Left ventricle myocardium inferior (tissue), 1 donor: ENCODE measurements at regions not wholly inside any gene's neighbourhood (a gene's known extent, or its start where the extent isn't known, plus 50 kb on each side); places are given as distances from the start of the nearest gene placed in this dataset.

Source experiments
- DNase-seq: peaks from one replicate; pipeline ENCODE4 v3.0.0-alpha.2; 2020
- H3K27ac ChIP-seq: fragments of 200-600 bp; replicated peaks from 2 replicates; pipeline ENCODE4 v1.8.0; 2021
- H3K27me3 ChIP-seq: fragments of 200-600 bp; 2 replicates; pipeline ENCODE4 v1.8.0; 2021; ENCODE audit warnings: low read depth
- H3K36me3 ChIP-seq: fragments of 200-600 bp; 2 replicates; pipeline ENCODE4 v1.8.0; 2021
- H3K4me1 ChIP-seq: fragments of 200-600 bp; 2 replicates; pipeline ENCODE4 v1.8.0; 2021
- H3K4me3 ChIP-seq: fragments of 200-600 bp; 2 replicates; pipeline ENCODE4 v1.8.0; 2021; ENCODE audit warnings: mild to moderate bottlenecking, moderate library complexity
- H3K9me3 ChIP-seq: fragments of 200-600 bp; replicated peaks from 2 replicates; pipeline ENCODE4 v1.8.0; 2021
- CTCF ChIP-seq: fragments of 200-600 bp; IDR thresholded peaks from 2 replicates; pipeline ENCODE4 v1.8.0; 2021; ENCODE audit warnings: antibody characterized with exemption, mild to moderate bottlenecking, borderline replicate concordance
- intact Hi-C: fragments of 100-400 bp; cut with micrococcal nuclease; formaldehyde crosslinking; loops from one replicate; pipeline ENCODE4 v1.11.0; 2022
- donor health status: DM: no; HTN: yes; CAD: no; lungs with severe emphysema.

DNA sequence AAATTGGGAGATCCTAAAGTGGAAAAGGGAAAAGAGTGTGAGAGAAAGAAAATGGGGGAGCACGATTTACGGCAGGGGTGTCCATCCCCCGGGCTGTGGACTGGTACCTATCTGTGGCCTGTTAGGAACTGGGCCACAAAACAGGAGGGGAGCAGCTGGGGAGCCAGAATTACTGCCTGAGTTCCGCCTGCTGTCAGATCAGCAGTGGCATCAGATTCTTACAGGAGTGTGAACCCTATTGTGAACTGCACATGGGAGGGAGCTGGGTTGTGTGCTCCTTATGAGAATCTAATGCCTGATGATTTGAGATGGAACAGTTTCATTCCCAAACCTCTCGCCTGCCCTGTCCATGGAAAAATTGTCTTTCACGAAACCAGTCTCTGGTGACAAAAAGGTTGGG is 108.3 kb upstream of the ADAMTSL1 start:
- DNase-seq: no peak
- Histone ChIP-seq H3K27ac (no peak overlapping the region), H3K36me3 (no peaks in the 10 kb centered on the region), H3K9me3 (no peaks in the 10 kb centered on the region), H3K27me3 (no peaks in the 10 kb centered on the region), H3K4me3 (no peak overlapping the region), H3K4me1 (peaks cover 25% of the 10 kb centered on the region)
- no peak for TF ChIP-seq CTCF
- intact Hi-C loops: no loop called here

DNA sequence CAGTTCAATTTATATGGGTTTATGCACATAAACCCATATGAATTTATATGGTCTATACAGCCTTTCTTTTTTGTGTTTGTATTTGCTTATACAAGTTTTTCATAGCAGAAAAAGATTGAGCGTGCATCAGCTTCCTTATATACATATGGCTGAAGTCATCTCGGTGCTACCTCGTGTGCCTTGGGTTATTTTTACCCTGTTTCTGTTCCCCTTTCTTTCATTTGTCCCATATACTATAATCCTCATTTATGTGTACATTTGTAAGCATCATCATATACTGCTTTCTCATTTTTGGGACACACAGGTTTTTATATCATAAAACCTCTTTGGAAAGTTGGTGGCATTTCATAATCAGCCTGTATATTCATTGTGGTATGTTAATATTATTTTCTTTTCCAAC is 107.8 kb upstream of the ADAMTSL1 start:
- Histone ChIP-seq H3K27ac (no peak overlapping the region), H3K9me3 (no peaks in the 10 kb centered on the region), H3K4me1 (peaks cover 25% of the 10 kb centered on the region), H3K4me3 (no peak overlapping the region), H3K36me3 (no peaks in the 10 kb centered on the region), H3K27me3 (no peaks in the 10 kb centered on the region)
- TF ChIP-seq CTCF: no peak
- no peak for DNase-seq
- intact Hi-C loops: no loop called here

DNA sequence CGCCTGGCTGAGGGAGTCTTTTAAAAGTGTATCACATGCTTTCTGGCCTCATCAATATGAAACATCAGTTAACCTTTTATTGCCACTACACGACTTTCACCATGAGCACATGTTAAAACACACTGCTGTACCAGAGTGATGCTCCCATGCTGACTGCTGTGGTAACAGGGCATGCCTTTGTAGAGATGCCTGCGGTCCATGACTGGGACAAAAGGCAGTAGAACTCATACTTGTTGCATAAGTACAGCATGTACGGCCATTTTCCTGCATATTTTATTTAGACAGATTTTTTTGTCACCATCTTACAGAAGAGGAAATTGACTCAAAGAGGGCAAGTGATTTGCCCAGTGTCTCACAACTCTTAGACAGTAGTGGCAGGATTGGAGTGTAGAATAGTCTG is 105.7 kb upstream of the ADAMTSL1 start:
- Histone ChIP-seq H3K27me3 (no peaks in the 10 kb centered on the region), H3K36me3 (no peaks in the 10 kb centered on the region), H3K9me3 (no peaks in the 10 kb centered on the region), H3K27ac (no peak overlapping the region), H3K4me1 (peaks cover 6% of the 10 kb centered on the region), H3K4me3 (no peak overlapping the region)
- intact Hi-C loops: no loop called here
- DNase-seq: no peak
- no peak for TF ChIP-seq CTCF

DNA sequence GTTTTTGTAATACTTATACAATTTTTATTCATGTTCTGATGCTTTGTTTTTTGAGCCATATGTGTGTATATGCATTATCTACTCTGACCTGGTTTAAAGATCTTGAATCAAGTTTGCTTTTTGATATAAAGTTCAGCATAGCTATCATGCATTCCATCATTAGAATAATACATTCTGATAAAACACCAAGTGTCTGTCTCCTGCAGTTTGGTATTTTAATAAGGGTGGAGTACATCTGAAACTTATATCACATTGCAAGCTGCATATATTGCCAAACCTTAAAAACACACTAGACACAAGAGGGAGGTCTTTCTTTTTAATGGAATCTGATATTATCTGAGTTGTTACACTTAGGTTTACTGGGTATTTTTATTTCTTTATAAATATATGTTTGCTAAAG is 102.8 kb upstream of the ADAMTSL1 start:
- no peak for DNase-seq
- no peak for TF ChIP-seq CTCF
- Histone ChIP-seq H3K9me3 (no peaks in the 10 kb centered on the region), H3K27ac (no peak overlapping the region), H3K36me3 (no peaks in the 10 kb centered on the region), H3K4me1 (no peaks in the 10 kb centered on the region), H3K27me3 (no peaks in the 10 kb centered on the region), H3K4me3 (no peak overlapping the region)
- intact Hi-C loops: no loop called here

DNA sequence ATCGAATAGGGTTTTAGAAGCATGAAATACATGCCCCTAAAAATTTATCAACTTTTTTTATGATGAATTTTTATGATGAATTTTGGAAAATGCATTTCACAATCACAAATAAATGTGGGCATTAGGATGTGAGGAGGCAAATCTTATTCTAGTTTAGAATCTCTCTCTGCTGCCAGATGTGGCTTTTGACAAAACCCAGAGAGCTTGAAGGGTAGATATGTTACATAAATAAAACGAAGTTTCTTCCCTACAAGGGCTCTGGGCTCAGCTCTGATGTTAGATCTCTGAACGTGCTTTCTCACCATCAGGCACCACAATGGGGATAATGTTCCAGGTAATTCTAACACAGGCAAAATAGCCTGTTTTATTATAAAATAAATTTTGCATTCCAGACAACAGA is 102.3 kb upstream of the ADAMTSL1 start:
- intact Hi-C loops: no loop called here
- no peaks in the 10 kb centered on the region for H3K9me3 ChIP-seq
- no peak for DNase-seq
- TF ChIP-seq CTCF: no peak
- no peak overlapping the region for H3K4me3 ChIP-seq
- no peaks in the 10 kb centered on the region for H3K27me3 ChIP-seq
- H3K36me3 ChIP-seq: no peaks in the 10 kb centered on the region
- no peak overlapping the region for H3K27ac ChIP-seq
- H3K4me1 ChIP-seq: no peaks in the 10 kb centered on the region
